ENCODE measurements at regions not wholly inside any gene's neighbourhood (a gene's known extent, or its start where the extent isn't known, plus 50 kb on each side); places are given as distances from the start of the nearest gene placed in this dataset.
"Not testable (repeated sequence)": the region's sequence is repeated elsewhere in the genome, so short reads cannot be mapped to it uniquely, and the experiment has no call there.

DNA sequence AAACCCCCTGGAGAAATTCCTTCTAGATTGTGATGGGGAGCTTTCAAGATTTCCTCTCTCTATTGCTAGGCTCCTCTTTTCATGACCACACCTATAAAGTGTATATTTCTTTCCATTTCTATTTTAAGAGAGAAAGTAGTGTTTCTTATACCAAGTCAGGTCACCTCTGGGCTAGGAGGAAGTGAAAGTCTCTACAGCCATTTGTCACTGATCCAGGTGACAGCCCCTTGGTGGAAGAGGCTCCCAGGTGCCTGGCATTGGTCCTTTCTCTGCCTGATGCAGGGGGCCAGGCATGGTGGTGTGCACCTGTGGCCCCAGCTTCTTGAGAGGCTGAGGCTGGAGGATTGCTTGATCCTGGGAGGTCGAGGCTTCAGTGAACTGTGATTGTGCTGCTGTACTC is 64.7 kb downstream of the DHCR7 start:
- DNase-seq = no peak

DNA sequence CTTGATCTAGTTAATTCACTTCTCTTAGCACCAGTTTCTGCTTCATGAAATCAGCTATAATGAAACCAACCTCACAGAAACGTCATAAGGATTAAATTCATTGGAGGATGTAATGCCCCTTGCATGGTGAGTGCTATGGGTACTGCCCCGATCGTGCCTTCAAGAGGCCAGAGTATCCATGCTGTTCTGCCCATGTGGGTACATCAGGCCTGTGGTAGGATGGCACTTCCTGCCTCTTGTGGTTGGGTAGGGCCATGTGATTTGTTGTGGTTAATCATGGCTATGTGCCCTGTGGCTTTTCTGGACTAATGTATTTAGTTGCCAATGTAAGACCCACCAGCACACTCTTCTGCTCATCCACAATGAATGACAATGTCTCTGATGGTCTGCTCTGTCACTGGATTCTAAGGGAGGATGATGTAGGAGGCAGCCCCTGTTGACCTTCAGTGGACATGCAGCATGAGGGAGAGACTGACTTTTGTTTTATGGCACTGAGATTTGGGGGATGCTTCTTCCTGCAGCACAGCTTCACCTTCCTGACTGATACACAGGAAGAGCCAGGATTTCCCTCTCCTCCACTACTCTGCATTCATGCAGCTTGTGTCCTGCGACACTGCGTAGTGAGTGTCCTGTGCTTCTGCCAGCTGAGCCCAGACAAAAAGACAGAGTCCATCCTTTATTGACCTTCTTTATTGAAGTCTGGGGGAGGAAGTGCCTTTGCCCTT is 66.2 kb downstream of the DHCR7 start:
- DNase-seq = no peak

DNA sequence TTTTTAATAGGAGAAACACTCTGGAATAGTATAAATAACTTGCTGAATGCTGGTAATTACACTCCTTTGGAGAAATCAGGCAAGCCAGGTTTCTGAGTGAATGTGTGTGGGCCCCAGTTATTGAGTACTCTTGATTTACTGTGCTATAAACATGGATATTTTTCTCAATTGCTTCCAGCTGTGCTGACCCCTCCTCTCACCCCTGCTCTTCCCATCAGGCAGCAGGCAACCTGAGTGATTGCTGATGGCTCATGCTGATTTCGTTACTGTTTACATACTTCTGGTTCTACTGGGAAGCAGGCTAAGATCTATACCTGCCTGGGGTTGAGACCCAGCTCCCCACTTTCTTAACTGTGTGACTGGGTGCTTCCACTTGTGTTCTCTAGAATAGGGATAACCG is 68.5 kb downstream of the DHCR7 start:
- peak; percentile 53 for DNase-seq

DNA sequence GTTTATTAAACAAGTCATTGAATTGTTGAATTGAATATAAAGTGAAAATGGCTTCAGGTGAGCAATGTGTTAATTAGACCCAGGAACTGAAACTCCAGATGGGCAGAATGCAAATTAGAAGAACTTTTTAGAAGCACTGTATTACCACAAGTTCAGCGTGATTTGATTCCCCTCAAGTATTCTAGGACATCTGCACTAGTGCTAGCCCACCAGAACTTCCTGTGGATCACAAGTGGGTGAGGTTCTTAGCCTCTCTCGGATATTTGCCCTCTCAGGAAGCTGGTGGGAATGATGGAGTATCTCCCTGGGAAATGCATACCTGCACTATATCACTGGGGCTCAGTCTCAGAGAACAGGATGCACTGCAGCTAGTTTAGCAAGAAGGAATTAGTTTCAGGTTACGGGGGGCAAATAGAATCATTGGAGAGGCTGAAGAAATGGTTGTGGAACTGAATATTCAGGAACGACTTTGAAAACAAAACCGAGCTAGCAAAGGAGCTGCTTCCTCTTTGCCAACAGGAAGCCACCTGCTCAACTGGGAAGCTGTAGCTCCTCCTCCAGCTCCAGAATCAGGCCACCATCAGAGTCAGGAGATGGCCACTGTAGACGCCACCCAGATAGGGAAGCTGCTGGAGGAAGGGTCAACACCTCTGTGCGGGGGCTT is 74.3 kb downstream of the DHCR7 start:
- DNase-seq = no peak

DNA sequence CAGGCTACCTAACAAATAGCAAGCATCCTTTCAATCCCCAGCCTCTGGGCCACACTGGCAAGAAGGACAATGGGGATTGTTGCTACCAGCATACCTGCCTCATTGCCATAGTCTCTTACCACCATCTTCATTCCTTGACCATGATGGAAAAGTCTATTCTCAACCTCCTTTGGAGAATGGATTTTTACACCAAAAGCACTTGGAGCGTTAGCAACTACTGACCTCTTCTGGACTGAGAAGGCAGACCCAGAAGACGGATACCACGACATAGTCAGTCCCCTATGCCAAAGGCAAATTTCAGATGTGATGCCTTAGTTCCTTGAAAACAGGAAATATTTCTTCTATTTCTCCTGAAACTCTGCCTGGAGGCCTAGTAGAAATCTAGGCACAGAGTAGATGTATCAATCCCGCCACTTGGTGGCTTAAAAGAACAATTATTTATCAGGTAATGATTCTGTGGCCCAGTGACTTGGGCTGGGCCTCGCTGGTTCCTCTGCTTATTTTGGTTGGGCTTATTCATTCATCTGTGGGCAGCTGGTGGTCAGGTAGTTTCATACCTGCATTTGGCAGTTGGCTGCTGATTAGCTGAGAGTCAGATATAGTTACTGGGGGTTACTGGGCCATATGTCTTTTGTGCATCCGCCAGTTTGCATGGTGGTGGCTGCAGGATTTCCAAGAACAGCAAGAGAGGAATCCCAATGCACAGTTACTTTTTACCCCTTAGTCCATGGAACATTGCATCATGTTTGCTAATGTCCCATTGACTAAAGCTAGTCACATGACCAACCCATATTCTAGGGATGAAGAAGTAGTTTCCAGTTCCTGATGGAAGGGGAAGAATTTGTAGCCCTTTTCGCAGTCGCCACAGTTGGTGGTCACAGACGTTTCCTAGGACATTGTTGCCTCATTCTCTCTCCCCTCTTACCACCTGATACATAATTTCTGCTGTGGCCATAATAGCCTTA is 75.2 kb downstream of the DHCR7 start:
- DNase-seq = no peak

GRCh38 chr11:71371674-71372069 is 76.5 kb downstream of the DHCR7 start:
- DNase-seq = no peak

DNA sequence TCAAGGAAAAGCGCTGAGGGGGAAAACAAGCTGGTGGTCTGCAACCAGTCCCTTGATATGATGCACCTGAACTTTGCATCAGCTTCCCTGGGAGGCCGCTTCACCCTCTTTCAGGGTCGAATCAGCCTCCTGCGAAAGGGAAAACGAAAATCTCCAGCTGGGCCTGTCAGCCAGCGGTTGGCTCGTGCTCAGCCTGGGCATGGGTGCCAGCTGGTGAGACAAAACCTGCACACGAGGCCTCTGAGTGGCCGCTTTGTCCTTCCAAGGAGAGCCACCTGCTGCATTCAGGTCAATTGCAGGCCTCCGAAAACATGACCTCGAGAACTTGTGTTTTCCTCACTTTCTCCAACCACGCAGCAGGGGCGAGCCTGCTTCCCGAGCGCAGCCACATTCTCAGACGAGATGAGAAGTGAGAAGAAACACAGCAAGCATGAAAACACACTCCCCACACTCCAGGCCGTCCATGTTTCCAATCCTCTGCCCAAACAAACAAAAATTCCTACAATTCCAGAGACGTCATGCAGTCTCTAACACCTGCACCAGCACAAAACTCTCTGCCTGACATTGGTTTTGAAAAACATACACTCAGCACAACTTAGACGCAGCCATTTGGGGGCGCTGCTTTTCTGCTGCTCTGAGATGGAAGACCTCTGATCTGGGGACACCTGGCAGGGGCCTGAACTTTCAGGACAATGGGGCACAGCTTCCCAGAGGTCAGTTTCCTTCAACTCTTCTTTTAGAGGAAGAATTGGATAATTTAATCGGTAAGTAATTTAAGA is 77.1 kb downstream of the DHCR7 start:
- DNase-seq = no peak

DNA sequence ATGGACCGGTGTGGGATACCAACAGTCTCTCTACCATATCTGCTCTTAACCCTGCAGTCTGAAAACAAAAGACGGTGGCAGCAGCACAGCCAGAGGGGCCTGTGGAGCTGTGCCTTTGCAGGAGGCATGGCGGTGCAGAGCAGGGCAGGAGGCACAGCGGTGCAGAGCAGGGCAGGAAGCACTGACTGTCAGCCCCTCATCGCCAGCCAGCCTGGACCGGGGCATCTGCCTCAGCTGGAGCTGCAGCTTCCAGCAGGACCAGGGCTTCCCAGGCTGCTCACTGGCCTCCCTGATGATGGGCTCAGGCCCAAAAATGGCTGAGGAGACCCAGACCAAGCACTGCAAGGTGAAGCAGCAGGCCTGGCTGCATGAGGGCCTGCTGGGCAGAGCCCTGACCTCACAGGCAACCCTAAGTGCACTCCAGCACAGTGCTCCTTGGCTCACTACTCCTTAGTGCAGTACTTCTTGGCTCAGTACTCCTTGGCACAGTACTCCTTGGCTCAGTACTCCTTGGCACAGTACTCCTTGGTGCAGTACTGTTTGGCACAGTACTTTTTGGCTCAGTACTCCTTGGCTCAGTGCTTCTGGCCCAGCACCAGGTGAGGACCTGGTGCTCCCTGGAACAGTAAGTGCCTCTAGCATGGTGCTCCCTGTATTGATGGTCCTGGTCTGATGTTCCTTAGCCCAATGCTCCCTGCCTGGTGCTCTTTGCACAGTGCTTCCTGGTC is 78.0 kb downstream of the DHCR7 start:
- no peak for DNase-seq

DNA sequence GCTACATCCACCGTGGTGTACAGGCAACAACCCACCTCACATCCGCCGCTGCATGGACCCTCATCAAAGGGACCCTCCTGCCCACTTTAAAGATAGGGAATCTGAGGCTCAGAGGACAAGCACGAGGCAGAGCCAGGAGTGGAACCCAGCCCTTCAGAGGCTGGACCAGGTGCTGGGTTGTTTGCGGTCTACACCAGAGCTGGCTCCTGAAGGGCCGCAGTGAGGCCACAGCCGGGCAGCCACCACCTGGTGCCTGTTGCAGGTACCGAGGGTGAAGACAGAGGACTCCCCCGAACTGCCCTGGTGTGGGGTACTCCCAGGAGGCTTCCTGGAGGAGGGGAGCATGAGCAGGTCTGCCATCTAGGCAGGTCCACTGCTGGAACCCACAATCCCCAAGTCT is 78.8 kb downstream of the DHCR7 start:
- DNase-seq = no peak

DNA sequence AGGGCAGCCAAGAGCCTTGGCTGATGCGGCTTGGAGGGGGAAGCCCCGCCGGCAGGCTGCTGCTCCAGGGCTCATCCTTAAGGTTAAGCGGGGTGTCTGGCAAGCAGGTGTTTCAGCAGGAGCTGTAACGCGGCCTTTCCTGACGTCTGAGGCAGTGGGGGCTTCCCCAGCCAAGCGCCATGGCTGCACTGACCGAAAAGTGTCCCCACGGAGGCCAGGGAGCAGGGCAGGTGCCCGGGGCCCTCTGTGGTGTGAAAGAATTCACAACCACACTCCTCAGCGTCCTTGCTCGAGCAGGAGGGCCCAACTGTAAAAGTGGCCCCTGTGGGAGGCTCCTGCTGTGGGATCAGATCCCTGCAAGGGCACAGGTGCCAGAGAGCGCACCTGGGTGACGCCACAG is 79.2 kb downstream of the DHCR7 start:
- no peak for DNase-seq

- no peak for DNase-seq
Measured at GRCh38 chr11:71367756-71368155, 80.4 kb downstream of the DHCR7 start.

DNA sequence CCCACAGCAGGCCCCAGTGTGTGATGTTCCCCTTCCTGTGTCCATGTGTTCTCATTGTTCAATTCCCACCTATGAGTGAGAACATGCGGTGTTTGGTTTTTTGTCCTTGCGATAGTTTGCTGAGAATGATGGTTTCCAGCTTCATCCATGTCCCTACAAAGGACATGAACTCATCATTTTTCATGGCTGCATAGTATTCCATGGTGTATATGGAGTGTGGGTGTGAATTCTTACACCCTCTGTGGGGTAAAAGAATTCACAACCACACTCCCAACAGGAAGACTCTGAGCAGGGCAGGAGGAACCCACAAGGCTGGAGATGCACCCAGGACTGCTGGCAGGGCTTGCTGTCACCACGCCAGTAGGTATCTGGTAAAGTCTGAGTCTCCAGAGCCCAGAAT is 80.9 kb downstream of the DHCR7 start:
- not testable (repeated sequence) for DNase-seq

GRCh38 chr11:71366076-71366475 is 82.1 kb downstream of the DHCR7 start:
- DNase-seq = no peak

- DNase-seq = no peak
Measured at GRCh38 chr11:71365626-71366025, 82.6 kb downstream of the DHCR7 start.

DNA sequence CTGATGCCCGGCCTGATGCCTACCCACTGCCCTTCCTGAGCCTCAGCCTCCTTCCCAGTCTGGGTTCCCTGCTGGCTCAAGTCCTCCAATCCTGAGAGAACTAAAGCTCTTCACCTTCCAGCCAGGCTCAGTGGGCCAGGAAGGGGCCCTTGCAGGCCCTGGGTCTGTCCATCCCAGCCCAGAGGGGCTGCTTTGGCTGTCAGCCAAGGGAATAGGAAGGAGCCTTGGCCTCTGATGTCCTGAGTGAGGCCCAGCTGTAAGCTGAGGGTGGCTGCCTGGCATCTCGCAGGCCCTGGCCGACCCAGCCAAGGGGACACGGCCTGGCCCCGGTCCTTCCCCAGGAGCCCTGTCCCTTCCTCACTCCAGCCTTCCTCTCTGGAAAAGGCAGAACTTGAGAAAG is 83.4 kb downstream of the DHCR7 start:
- DNase-seq = no peak

- DNase-seq = no peak
Measured at GRCh38 chr11:71364176-71364671, 84.0 kb downstream of the DHCR7 start.

- no peak for DNase-seq
Measured at GRCh38 chr11:71363721-71364120, 84.5 kb downstream of the DHCR7 start.

DNA sequence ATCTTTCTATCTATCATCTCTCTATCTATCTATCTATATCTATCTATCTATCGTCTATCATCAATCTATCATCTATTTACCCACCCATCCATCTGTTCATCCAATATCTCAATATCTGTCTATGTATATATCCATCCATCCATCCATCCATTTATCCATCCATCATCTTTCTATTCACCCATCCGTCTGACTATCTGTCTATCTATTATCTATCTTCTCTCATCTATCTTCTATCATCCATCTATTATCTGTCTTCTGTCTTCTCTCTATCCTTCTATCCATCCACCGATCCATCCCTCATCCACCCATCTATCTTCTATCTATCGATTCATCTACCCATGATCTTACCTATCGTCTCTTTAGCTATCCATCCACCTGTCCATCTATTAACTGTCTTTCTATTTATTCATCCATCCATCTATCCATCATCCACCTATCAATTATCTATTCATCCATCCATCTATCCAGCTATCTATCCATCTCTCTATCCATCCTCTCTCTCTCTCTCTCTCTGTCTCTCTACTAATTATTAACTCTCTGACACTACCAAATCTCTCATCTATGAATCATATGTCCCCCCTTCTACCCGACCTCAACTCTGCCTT is 89.1 kb downstream of the DHCR7 start:
- DNase-seq = no peak

- no peak for DNase-seq
Measured at GRCh38 chr11:71358122-71358728, 90.0 kb downstream of the DHCR7 start.

- no peak for DNase-seq
Measured at GRCh38 chr11:71357414-71357813, 90.8 kb downstream of the DHCR7 start.

GRCh38 chr11:71356904-71357303 is 91.3 kb downstream of the DHCR7 start:
- DNase-seq = no peak

Data from NCI-H146 (cell line).